ENCODE measurements at regions not wholly inside any gene's neighbourhood (a gene's known extent, or its start where the extent isn't known, plus 50 kb on each side); places are given as distances from the start of the nearest gene placed in this dataset.

DNA sequence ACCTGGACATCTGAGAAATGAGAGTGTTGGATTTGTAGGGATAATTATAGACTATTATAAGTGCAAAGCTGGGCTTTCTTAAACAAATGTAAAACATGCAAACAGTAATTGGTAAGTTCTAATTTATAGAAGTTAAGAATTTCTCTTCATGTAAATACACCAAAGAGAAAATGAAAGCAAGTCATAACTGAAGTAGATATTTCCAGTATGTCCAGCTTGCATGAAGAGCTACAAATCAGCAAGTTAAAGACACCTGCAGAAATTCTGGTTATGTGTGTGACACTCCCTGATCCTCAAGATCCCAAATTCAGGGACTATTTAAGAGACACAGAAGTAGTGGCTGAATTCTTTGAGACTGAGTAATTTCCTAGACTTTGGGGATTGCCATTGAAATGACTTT lies 308.9 kb downstream of the TLE4 start:
- DNase-seq (ENCODE audit: low spot score), result no peak

DNA sequence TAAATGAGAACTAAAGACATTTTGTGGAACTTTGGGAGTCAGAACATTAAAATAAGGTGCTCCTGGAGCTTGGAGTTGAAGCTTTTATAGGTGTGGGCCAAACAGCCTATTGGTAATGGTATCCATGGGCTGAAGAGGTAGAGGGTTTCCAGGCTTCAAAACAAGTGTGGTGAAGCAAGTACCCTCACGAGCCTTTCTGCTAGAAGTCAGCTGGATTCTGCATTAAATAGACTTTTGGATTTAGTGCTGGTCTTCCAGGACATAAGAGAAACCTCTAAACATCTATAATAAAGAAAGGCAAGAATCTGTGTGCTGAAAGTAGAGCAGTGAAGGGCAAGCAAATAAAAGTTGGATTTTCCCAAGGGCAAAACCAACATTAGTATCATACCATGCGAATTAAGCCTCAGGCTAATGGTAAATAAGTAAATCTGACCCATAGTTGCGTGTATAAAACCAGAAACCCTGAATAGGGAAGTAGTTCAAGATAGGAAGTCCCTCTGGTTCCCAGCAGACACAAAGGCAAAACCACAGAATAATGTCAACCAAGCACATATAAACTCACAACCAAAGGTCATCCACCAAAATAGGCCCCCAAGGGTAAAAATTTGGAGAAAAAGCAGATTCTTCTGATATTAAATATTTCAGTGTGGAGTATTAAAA lies 306.3 kb downstream of the TLE4 start:
- DNase-seq (ENCODE audit: low spot score), result no peak

- DNase-seq (ENCODE audit: low spot score), result no peak
Measured at GRCh38 chr9:79868567-79869189, 296.9 kb downstream of the TLE4 start.

DNA sequence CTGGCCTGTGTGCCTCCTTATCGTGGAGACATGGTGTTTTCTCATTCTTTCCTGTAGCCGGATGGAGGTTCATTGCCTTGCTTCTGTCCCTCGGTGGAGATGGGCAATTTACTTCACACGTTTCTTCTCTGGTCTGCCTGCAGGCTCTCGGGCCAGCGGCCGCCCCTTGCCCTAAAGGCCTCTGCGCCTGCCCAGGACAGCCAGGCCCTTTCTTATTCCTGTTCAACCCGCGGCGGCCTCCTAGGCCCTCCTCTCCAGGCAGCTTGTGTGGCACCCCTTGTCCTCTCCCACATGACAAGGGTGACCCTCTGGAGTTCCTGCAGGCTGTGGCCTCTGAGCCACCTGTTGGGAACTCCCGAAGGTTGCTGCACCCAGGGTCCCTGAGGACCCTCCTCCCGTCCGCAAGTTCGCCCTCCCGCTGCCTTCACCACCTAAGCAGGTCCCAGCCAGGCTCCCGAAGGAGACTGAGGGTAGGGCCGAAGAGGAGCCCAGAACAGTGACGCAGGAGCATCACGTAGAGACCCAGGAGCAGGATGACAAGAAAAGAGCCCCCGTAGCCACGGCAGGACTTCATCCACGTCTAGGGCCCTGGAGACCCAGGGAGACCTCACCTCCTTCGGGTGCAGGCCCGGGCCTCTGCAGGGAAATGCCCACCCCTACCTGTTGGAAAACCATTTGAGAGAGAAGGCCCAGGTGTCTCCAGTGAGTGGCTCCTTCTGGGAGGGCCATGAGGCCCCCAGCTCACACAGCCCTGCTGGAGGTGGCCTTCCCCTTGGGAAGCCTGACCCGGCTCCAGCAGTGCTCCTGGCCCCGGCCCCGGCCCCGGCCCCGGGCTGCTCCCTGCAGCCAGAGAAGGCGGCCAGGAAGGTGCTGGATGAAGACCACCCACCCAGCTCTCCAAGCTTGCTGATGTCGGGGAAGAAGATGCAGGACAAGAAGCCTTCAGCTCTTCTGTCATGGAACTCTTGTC lies 291.4 kb downstream of the TLE4 start:
- no peak for DNase-seq (ENCODE audit: low spot score)

- DNase-seq (ENCODE audit: low spot score), result peak; percentile 13
Measured at GRCh38 chr9:79858508-79858907, 286.7 kb downstream of the TLE4 start.

- DNase-seq (ENCODE audit: low spot score), result no peak
Measured at GRCh38 chr9:79857188-79857587, 285.4 kb downstream of the TLE4 start.

DNA sequence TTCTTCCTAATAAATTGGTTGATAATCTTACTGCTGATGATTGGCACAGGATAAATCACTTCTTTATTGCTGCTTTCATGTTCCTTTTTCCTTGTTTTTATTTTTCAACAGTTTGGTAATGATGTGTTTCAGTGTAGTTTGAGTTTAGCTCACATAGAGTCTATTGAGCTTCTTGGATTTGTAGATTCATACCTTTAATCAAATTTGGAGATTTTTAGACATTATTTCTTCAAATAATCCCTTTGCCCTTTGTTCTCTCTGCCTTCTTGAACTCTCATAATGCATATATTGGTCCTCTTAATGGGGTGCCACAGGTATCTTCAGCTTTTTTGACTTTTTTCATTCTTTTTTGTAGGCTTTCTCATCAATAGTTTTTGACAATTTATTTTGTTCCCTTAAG lies 275.3 kb downstream of the TLE4 start:
- no peak for DNase-seq (ENCODE audit: low spot score)

GRCh38 chr9:79829566-79830302 lies 258.0 kb downstream of the TLE4 start:
- DNase-seq (ENCODE audit: low spot score), result no peak

GRCh38 chr9:79824265-79824664 lies 252.5 kb downstream of the TLE4 start:
- no peak for DNase-seq (ENCODE audit: low spot score)

DNA sequence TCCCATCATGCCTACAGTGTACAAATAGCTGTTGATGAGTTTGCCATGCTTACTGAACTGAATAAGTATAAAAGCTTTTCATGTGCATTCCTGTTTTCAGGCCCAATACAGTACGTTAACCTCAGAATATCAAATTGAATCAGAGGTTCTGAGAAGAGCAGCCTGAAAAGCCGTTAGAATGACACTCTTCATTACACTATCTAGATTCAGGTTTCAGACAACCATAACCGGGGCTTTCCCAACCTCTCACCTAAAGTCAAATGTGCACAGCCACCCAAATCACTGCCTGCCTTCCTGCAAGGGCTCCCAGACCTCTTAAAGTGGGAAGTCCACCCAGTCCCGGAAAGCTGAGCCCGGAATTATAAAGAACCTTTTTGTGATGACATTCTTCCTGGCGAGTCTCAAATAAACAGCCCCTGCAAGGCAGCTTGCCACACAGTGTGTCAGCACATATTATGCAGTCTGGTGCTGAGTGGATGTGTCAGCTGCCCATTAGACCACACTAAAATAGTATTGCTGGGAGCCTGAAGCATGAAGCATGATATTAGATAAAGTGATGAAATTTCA lies 245.8 kb downstream of the TLE4 start:
- no peak for DNase-seq (ENCODE audit: low spot score)

DNA sequence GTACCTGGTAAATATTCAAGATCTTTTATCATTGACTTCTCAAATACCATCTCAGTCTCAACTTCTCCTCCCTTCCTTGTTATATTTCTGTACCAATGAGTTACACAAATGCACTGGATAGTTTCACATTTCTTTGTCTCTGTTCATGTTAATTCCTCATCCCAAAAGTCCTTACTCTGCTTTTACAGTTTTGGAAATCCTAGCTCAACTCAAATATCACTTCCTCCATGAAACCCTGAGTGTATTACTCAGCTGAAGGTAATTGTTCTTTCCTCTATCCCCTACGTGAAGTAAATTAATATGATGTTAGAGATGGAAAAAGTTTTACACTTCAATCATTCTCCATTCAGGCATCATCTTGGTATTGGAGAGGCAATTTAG lies 241.5 kb downstream of the TLE4 start:
- no peak for DNase-seq (ENCODE audit: low spot score)

DNA sequence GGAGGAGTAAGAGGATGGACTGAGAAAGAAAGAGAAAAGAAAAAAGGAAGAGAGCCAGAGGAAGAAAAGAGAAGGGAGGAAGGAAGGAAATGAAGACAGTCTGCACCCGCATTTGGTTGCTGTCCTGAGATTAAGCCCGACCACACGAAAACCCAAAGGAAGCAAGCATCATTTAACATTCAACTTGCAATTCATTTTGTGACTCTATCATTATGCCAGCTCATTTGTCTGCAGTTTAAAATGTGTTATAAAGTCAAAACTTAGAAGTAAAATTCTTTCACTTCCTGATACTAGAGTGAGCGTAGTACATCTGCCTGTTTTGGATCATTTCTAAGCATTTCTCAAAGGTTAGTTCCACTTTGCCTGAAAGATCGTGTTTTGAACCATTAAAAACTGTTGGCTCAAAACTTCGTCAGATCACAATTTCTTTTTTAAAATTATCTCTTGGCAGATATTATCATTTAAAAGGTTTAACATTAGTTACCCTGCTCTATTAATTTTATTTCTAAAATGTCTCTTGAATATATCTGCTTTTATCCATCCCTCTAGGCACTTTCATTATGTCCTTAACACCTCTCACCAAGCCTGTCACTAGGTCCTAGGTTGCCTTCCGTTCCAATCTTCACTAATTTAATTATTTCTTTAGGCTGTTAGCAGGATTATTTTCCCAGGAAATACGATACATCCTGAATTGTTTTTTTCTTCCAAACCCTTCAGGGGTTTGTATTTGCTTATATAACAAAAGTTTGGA lies 240.9 kb downstream of the TLE4 start:
- DNase-seq (ENCODE audit: low spot score), result no peak

- no peak for DNase-seq (ENCODE audit: low spot score)
Measured at GRCh38 chr9:79812099-79812498, 240.3 kb downstream of the TLE4 start.

GRCh38 chr9:79809931-79810330 lies 238.2 kb downstream of the TLE4 start:
- no peak for DNase-seq (ENCODE audit: low spot score)

DNA sequence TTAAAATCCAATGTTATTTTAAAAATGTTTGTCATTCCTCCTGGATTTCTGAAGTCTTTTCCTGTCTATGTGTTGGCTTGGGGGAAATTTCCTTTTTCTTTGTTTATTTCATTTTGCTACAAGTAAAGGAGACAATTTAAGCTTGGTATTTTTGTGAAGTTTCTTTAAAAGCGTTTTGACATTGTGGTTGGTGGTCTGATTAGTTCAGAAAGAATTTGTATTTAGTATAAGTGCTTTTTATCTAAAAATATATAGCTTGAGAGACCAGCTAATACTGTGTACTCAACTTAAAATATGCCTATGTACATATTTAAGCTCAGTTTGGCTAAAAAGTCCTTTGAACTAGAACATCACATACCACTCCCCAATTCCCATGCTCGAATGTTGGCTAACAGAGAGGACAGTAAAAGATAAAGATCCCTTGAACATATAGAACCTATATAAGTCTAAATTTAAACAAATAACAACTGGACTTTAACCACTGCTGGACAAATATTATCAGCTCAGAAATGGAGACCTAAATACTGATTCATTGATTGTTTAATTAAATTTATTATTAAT lies 237.6 kb downstream of the TLE4 start:
- DNase-seq (ENCODE audit: low spot score), result no peak

DNA sequence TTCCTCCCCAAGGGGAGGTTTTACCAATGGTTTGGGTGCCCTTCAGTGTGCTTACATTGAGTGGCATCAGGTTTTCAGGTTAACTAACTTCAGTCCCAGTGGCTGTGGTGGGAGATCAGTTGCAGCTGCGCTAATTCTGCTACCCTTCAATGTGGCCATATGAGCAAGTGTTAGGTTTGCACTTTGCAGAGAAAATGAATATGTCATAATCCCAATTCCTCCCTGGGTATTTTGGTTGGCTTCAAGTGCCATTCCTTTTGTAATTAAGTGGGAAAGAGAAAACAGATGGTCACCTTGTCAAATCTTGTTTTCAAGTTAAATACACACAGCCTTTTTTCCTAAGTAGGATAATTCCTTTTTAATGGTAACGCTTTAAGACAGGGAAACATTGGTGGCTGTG lies 236.2 kb downstream of the TLE4 start:
- DNase-seq (ENCODE audit: low spot score), result no peak

DNA sequence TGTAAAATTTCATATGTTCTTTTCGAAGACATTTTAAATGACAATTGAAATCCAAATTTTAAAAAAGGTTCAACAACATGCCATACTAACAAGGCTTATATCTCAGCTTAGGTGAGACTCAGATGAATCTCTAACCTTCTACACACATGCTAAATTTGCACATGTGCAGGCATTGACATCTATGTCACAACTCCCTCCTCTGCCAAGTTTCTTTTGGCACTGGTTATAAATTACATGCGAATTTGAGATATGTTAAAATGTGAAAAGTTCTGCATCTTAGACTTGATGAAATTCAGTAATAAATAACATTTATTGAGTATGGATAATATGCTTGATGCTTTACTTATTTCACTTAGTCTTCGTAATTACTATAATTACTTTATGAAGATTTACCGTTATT lies 234.3 kb downstream of the TLE4 start:
- DNase-seq (ENCODE audit: low spot score), result no peak

DNA sequence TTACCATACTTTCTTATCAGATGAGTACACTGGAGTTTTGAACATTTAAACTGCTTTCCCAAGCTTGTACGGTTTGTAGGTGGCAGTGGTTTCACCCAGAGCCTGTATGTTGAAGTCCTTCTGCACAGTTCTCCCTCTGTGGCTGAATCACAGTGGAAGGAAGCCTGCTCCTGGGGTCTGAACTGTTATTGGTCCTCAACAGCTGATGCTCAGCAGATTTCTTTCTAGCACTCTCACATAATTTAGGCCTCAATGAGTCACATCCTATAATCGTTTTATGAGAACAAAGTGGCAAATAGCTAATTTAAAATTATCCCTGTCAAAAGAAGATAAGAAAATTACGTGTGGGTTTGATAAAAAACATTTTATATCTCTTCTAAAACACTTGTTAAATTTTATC lies 229.7 kb downstream of the TLE4 start:
- DNase-seq (ENCODE audit: low spot score), result peak; percentile 63

DNA sequence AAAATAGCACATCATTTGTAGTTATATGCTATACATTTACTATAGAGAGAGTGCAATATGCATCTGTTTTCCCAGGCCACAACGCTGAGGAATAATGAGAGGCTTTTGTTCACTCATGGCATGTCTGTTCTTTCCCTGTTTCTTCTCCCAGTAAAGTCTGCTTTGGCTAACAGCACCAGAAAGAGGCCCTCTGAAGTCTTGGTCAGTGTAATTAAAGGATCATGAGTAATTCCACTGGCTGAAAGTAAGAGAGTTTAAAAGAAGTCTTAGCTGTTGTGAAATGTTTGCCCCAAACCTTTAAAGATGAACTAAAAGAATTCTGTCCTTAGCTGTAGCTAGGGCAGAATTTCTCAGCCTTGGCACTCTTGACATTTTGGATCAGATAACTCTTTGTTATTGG lies 228.8 kb downstream of the TLE4 start:
- no peak for DNase-seq (ENCODE audit: low spot score)

GRCh38 chr9:79799691-79800335 lies 228.0 kb downstream of the TLE4 start:
- no peak for DNase-seq (ENCODE audit: low spot score)
